Panc1 (cell line): ENCODE measurements at regions not wholly inside any gene's neighbourhood (a gene's known extent, or its start where the extent isn't known, plus 50 kb on each side); places are given as distances from the start of the nearest gene placed in this dataset.

ENCODE experiments used
- CTCF ChIP-seq: fragments of 450-650 bp; IDR thresholded peaks from 2 replicates; pipeline ENCODE4 v1.5.1; 2017; ENCODE audit warnings: mild to moderate bottlenecking
- REST ChIP-seq, 2 experiments: IDR thresholded peaks; 2 replicates each; pipeline ENCODE4 v1.6.1; 2011 to 2012; ENCODE audit warnings: low read depth in 2 of 2, control low read depth in 1 of 2, low read length in 1 of 2, mild to moderate bottlenecking in 1 of 2, moderate library complexity in 1 of 2; ENCODE audit not compliant: insufficient read depth in 1 of 2

- no peak for TF ChIP-seq CTCF
- no peak for TF ChIP-seq REST (IDR thresholded peaks at IDR 0.05; ENCODE audit: insufficient read depth in 1 of 2, low read depth in 2 of 2, low read length in 1 of 2)
These were observed 413.9 kb downstream of the GADD45G start for GRCh38 chr9:90018688-90019087.
